ENCODE measurements at regions not wholly inside any gene's neighbourhood (a gene's known extent, or its start where the extent isn't known, plus 50 kb on each side); places are given as distances from the start of the nearest gene placed in this dataset.

- Histone ChIP-seq H3K4me3 (no peak overlapping the region), H3K4me1 (no peaks in the 10 kb centered on the region), H3K9me3 (no peaks in the 10 kb centered on the region), H3K27me3 (no peaks in the 10 kb centered on the region), H3K36me3 (no peaks in the 10 kb centered on the region), H3K27ac (no peak overlapping the region)
- DNase-seq, result no peak
- WGBS, 2 donors, result 26 to 44% methylated on average over 1 of the region's 1 CpG
- intact Hi-C loops (cut with DNase I), result no loop called here
- TF ChIP-seq POLR2A (IDR thresholded peaks at IDR 0.05), result no peak
- no peak for TF ChIP-seq CTCF (IDR thresholded peaks at IDR 0.05)
Measured at GRCh38 chr12:81863406-81863805, 104.3 kb upstream of the PPFIA2 start.

GRCh38 chr12:81859521-81859920, 100.4 kb upstream of the PPFIA2 start:
- Histone ChIP-seq H3K9me3 (no peaks in the 10 kb centered on the region), H3K36me3 (no peaks in the 10 kb centered on the region), H3K4me1 (no peaks in the 10 kb centered on the region), H3K4me3 (no peak overlapping the region), H3K27ac (no peak overlapping the region), H3K27me3 (no peaks in the 10 kb centered on the region)
- 10 to 12% methylated on average over 3 of the region's 3 CpGs for WGBS, 2 donors
- TF ChIP-seq POLR2A (IDR thresholded peaks at IDR 0.05) (no peak), CTCF (IDR thresholded peaks at IDR 0.05) (no peak)
- no peak for DNase-seq
- intact Hi-C loops (cut with DNase I), result no loop called here

- DNase-seq, result no peak
- H3K4me1 ChIP-seq, result no peaks in the 10 kb centered on the region
- no peak for TF ChIP-seq POLR2A (IDR thresholded peaks at IDR 0.05)
- no peak for TF ChIP-seq CTCF (IDR thresholded peaks at IDR 0.05)
- no peaks in the 10 kb centered on the region for H3K27me3 ChIP-seq
- H3K9me3 ChIP-seq, result no peaks in the 10 kb centered on the region
- intact Hi-C loops (cut with DNase I), result no loop called here
- no peaks in the 10 kb centered on the region for H3K36me3 ChIP-seq
- no peak overlapping the region for H3K27ac ChIP-seq
- H3K4me3 ChIP-seq, result no peak overlapping the region
Measured at GRCh38 chr12:81843599-81843998, 84.4 kb upstream of the PPFIA2 start.

GRCh38 chr12:81835783-81836182, 76.6 kb upstream of the PPFIA2 start:
- no peak for TF ChIP-seq CTCF (IDR thresholded peaks at IDR 0.05)
- no peak for TF ChIP-seq POLR2A (IDR thresholded peaks at IDR 0.05)
- DNase-seq, result no peak
- H3K27ac ChIP-seq, result no peak overlapping the region
- no peaks in the 10 kb centered on the region for H3K27me3 ChIP-seq
- no peaks in the 10 kb centered on the region for H3K4me1 ChIP-seq
- intact Hi-C loops (cut with DNase I), result no loop called here
- WGBS, 2 donors, result 78 to 79% methylated on average over 3 of the region's 3 CpGs
- no peaks in the 10 kb centered on the region for H3K9me3 ChIP-seq
- no peaks in the 10 kb centered on the region for H3K36me3 ChIP-seq
- no peak overlapping the region for H3K4me3 ChIP-seq

GRCh38 chr12:81819991-81820633, 61.0 kb upstream of the PPFIA2 start:
- TF ChIP-seq CTCF (IDR thresholded peaks at IDR 0.05), result no peak
- TF ChIP-seq POLR2A (IDR thresholded peaks at IDR 0.05), result no peak
- H3K9me3 ChIP-seq, result no peaks in the 10 kb centered on the region
- H3K4me3 ChIP-seq, result no peak overlapping the region
- H3K36me3 ChIP-seq, result no peaks in the 10 kb centered on the region
- intact Hi-C loops (cut with DNase I), result no loop called here
- H3K27ac ChIP-seq, result no peak overlapping the region
- no peaks in the 10 kb centered on the region for H3K27me3 ChIP-seq
- no peak for DNase-seq
- H3K4me1 ChIP-seq, result no peaks in the 10 kb centered on the region

Measured in esophagus squamous epithelium (tissue), 5 donors.